ENCODE measurements at regions not wholly inside any gene's neighbourhood (a gene's known extent, or its start where the extent isn't known, plus 50 kb on each side); places are given as distances from the start of the nearest gene placed in this dataset.

- intact Hi-C loops (cut with DNase I) = no loop called here
- H3K9me3 ChIP-seq = no peaks in the 10 kb centered on the region
- H3K36me3 ChIP-seq = no peaks in the 10 kb centered on the region
- H3K4me1 ChIP-seq (ENCODE audit: insufficient read depth) = no peaks in the 10 kb centered on the region
- no peaks in the 10 kb centered on the region for H3K27me3 ChIP-seq
- DNase-seq = no peak
- H3K27ac ChIP-seq = no peak overlapping the region
- H3K4me3 ChIP-seq = no peak overlapping the region
- 82 to 87% (median 84%) methylated on average over 2 of the region's 2 CpGs for WGBS, 3 donors
- TF ChIP-seq CTCF (IDR thresholded peaks at IDR 0.05) = no peak
- TF ChIP-seq EP300 (IDR thresholded peaks at IDR 0.05) = no peak
- no peak for TF ChIP-seq POLR2A (IDR thresholded peaks at IDR 0.05)
These were observed 257.7 kb upstream of the UBE2E3 start for GRCh38 chr2:180722551-180723239.

GRCh38 chr2:180720829-180721228 lies 259.6 kb upstream of the UBE2E3 start:
- no peak overlapping the region for H3K4me3 ChIP-seq
- no peak overlapping the region for H3K27ac ChIP-seq
- no peak for TF ChIP-seq EP300 (IDR thresholded peaks at IDR 0.05)
- no peak for TF ChIP-seq CTCF (IDR thresholded peaks at IDR 0.05)
- TF ChIP-seq POLR2A (IDR thresholded peaks at IDR 0.05) = no peak
- no peaks in the 10 kb centered on the region for H3K36me3 ChIP-seq
- intact Hi-C loops (cut with DNase I) = no loop called here
- H3K4me1 ChIP-seq (ENCODE audit: insufficient read depth) = no peaks in the 10 kb centered on the region
- H3K9me3 ChIP-seq = no peaks in the 10 kb centered on the region
- 37 to 47% (median 43%) methylated on average over 1 of the region's 1 CpG for WGBS, 3 donors
- no peaks in the 10 kb centered on the region for H3K27me3 ChIP-seq
- no peak for DNase-seq

GRCh38 chr2:180717588-180717987 lies 262.8 kb upstream of the UBE2E3 start:
- 90 to 94% (median 93%) methylated on average over 3 of the region's 3 CpGs for WGBS, 3 donors
- no peak overlapping the region for H3K27ac ChIP-seq
- no peaks in the 10 kb centered on the region for H3K4me1 ChIP-seq (ENCODE audit: insufficient read depth)
- no peaks in the 10 kb centered on the region for H3K9me3 ChIP-seq
- H3K4me3 ChIP-seq = no peak overlapping the region
- no peak for TF ChIP-seq EP300 (IDR thresholded peaks at IDR 0.05)
- TF ChIP-seq POLR2A (IDR thresholded peaks at IDR 0.05) = no peak
- TF ChIP-seq CTCF (IDR thresholded peaks at IDR 0.05) = no peak
- intact Hi-C loops (cut with DNase I) = loop anchor here in 1 of 4 donors (5.0 kb wide), 1 partner anchor 880 kb away; no protein-coding TSS in a partner anchor
- H3K36me3 ChIP-seq = no peaks in the 10 kb centered on the region
- no peaks in the 10 kb centered on the region for H3K27me3 ChIP-seq
- DNase-seq = no peak

GRCh38 chr2:180716186-180717180 lies 263.9 kb upstream of the UBE2E3 start:
- 19 to 35% (median 27%) methylated on average over 4 of the region's 4 CpGs for WGBS, 3 donors
- Histone ChIP-seq H3K27me3 (no peaks in the 10 kb centered on the region), H3K4me1 (ENCODE audit: insufficient read depth) (no peaks in the 10 kb centered on the region), H3K4me3 (no peak overlapping the region), H3K36me3 (no peaks in the 10 kb centered on the region), H3K27ac (no peak overlapping the region), H3K9me3 (no peaks in the 10 kb centered on the region)
- intact Hi-C loops (cut with DNase I) = loop anchor here in 1 of 4 donors (5.0 kb wide), 1 partner anchor 879 kb away; no protein-coding TSS in a partner anchor
- TF ChIP-seq EP300 (IDR thresholded peaks at IDR 0.05) = no peak
- TF ChIP-seq CTCF (IDR thresholded peaks at IDR 0.05) = no peak
- TF ChIP-seq POLR2A (IDR thresholded peaks at IDR 0.05) = no peak
- no peak for DNase-seq
